K562 (cell line): ENCODE measurements at regions not wholly inside any gene's neighbourhood (a gene's known extent, or its start where the extent isn't known, plus 50 kb on each side); places are given as distances from the start of the nearest gene placed in this dataset.

Experiments
- ATF1 ChIP-seq, 2 experiments: fragments of 450-650 bp in 1 of 2; IDR thresholded peaks; 2 replicates each; pipeline ENCODE4 v1.6.1; 2016; ENCODE audit warnings: missing compliant biosample characterization in 1 of 2, missing genetic modification characterization in 1 of 2
- ESRRB ChIP-seq: fragments of 250-450 bp; sonication (Bioruptor Pico); IDR thresholded peaks from 2 replicates; pipeline ENCODE4 v1.5.0; 2020; ENCODE audit warnings: mild to moderate bottlenecking, moderate library complexity, borderline replicate concordance
- HOXB6 ChIP-seq: fragments of 250-450 bp; sonication (Bioruptor Pico); IDR thresholded peaks from 2 replicates; pipeline ENCODE4 v1.5.1; 2022; ENCODE audit warnings: mild to moderate bottlenecking, borderline replicate concordance
- REST ChIP-seq, 2 experiments: fragments of 450-650 bp; formaldehyde crosslinking in 1 of 2; IDR thresholded peaks; 2 replicates each; pipeline versions ENCODE4 v1.4.0 to v1.6.1; 2014 to 2020; ENCODE audit warnings: mild to moderate bottlenecking in 2 of 2, borderline replicate concordance in 1 of 2, low read depth in 1 of 2
- ZNF12 ChIP-seq: sonication (generic); formaldehyde crosslinking; IDR thresholded peaks from 2 replicates; pipeline ENCODE4 v1.4.0; 2020; ENCODE audit warnings: mild to moderate bottlenecking, missing genetic modification reagents
- ZNF217 ChIP-seq: sonication (generic); formaldehyde crosslinking; IDR thresholded peaks from 2 replicates; pipeline ENCODE4 v1.8.0; 2022; ENCODE audit warnings: mild to moderate bottlenecking, missing genetic modification reagents

- TF ChIP-seq ZNF217 (no peak), ATF1 (CRISPR knock-in tag; IDR thresholded peaks at IDR 0.05) (no peak), ATF1 (tag; IDR thresholded peaks at IDR 0.05) (no peak), ESRRB (no peak), HOXB6 (CRISPR knock-in tag) (no peak), ZNF12 (no peak), REST (IDR thresholded peaks at IDR 0.05; ENCODE audit: borderline replicate concordance) (peak; percentile 30), REST (CRISPR knock-in tag; IDR thresholded peaks at IDR 0.05; ENCODE audit: low read depth) (no peak)
These were observed 2084.5 kb downstream of the MRPL39 start (continued) for GRCh38 chr21:23522751-23523150.
